Heart left ventricle (tissue), 16 donors: ENCODE measurements at regions not wholly inside any gene's neighbourhood (a gene's known extent, or its start where the extent isn't known, plus 50 kb on each side); places are given as distances from the start of the nearest gene placed in this dataset.
"Not testable (repeated sequence)": the region's sequence is repeated elsewhere in the genome, so short reads cannot be mapped to it uniquely, and the experiment has no call there.

Experiments used
- ATAC-seq, 4 donors: fragments of 200-7000 bp; cut with Tn5 transposase; one replicate each; pipeline ENCODE4 v1.9.1; 2020 to 2022; ENCODE audit warnings: moderate library complexity in 4 of 4, mild to moderate bottlenecking in 3 of 4, moderate number of reproducible peaks in 1 of 4
- DNase-seq, 5 donors: peaks; one replicate each; pipeline ENCODE4 v3.0.0-alpha.2; 2020
- H3K27ac ChIP-seq, 12 donors: fragments of 200-600 bp; sonication (generic) in 4 of 12; one replicate each; pipeline versions ENCODE4 v1.5.0 to v1.8.0; 2016 to 2022; ENCODE audit warnings: mild to moderate bottlenecking in 2 of 12
- H3K27me3 ChIP-seq, 9 donors: fragments of 200-600 bp; sonication (generic) in 2 of 9; one replicate each; pipeline versions ENCODE4 v1.5.1 to v1.8.0; 2016 to 2022; ENCODE audit warnings: mild to moderate bottlenecking in 3 of 9
- H3K36me3 ChIP-seq, 9 donors: fragments of 200-600 bp; sonication (generic) in 2 of 9; one replicate each; pipeline versions ENCODE4 v1.5.0 to v1.8.0; 2018 to 2022; ENCODE audit warnings: mild to moderate bottlenecking in 2 of 9
- H3K4me1 ChIP-seq, 12 donors: fragments of 200-600 bp; sonication (generic) in 4 of 12; one replicate each; pipeline versions ENCODE4 v1.5.0 to v1.8.0; 2016 to 2022; ENCODE audit warnings: mild to moderate bottlenecking in 3 of 12
- H3K4me3 ChIP-seq, 12 donors: fragments of 200-600 bp; sonication (generic) in 4 of 12; one replicate each; pipeline versions ENCODE4 v1.5.0 to v1.8.0; 2017 to 2022; ENCODE audit warnings: mild to moderate bottlenecking in 9 of 12, moderate library complexity in 4 of 12
- H3K9me3 ChIP-seq, 12 donors: fragments of 200-600 bp; sonication (generic) in 4 of 12; one replicate each; pipeline versions ENCODE4 v1.5.0 to v1.8.0; 2016 to 2022; ENCODE audit warnings: mild to moderate bottlenecking in 1 of 12
- POLR2A ChIP-seq, 2 donors: fragments of 450-650 bp; IDR thresholded peaks; one replicate each; pipeline ENCODE4 v1.6.1; 2017; ENCODE audit warnings: antibody characterized with exemption in 2 of 2, mild to moderate bottlenecking in 2 of 2, moderate library complexity in 2 of 2
- WGBS, 4 donors: extraction: QIAGEN DNeasy Blood & Tissue Kit in 2 of 4; methylation state at CpG; one replicate each; pipeline versions ENCODE4 v1.1.5 to v1.1.7; 2013 to 2018; 5-methylcytosine and 5-hydroxymethylcytosine counted together
- intact Hi-C, 10 donors: fragments of 100-400 bp; cut with DNase I; formaldehyde crosslinking; loops; one replicate each; pipeline versions ENCODE4 v1.11.1 to v1.14.2; 2022
- TF ChIP-seq, protein P1 (sequence below), 12 donors: fragments of 200-600 bp; sonication (generic) in 4 of 12; IDR thresholded peaks; one replicate each; pipeline versions ENCODE4 v1.5.0 to v1.8.0; 2018 to 2022; ENCODE audit warnings: antibody characterized with exemption in 12 of 12, mild to moderate bottlenecking in 5 of 12
- donor health status: ischemic (EF 13 %, LVEDD 7.1; RV severe dilation, severe dysfunction).
- donor health status: healthy with polysubstance abuse.
- donor health status: DM: no; HTN: yes; CAD: no.
- donor health status: DM: no; HTN: no; CAD: no.
- donor health status: ischemic (EF 25% LVEDD 6.9; RV normal size, moderate dysfunction).
- donor health status: ischemic (EF 25% LVEDD 5.7; RV mildly dilated, moderate dysfunction).
- donor health status: healthy.
- donor health status: DM: yes; HTN: yes; CAD: no.
- donor health status: ischemic (EF 35%, LVEDD 5.7; RV mildly dilated, moderate dysfunction).
- donor health status: nonischemic (EF 11% LVEDD 7.7; RV severe dilation, severe dysfunction).
- donor health status: DM: yes; HTN: yes; CAD: no.
- donor health status: PGD.
- donor health status: ischemic (EF 29% LVEDD 5.4; RV normal size, mild dysfunction).
- donor health status: nonischemic (EF 23%, LVEDD 6.1; RV moderate dilation, normal function).

DNA sequence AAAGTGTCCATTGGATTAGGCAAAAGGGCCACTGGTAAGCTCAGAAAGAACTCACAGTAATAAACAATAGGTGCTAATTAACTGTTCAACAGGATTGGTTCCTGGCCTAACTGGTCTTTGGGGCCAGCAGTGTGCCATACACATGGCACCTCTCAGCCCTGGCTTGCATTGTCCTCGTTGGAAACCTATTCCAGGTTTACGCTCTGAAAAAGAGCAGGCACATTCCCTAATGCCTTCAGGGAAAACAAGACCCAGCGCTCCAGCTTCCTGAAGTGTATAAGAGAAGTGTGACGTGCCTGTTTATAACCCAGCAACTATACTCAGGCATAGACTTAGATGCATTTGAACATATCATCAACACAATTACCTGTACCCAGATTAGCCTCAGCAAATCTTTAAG lies 51.9 kb upstream of the RBM47 start:
- ATAC-seq, result no peak
- Histone ChIP-seq H3K9me3 (no peaks in the 10 kb centered on the region), H3K27me3 (peaks cover 0 to 4% (median 0%) of the 10 kb centered on the region in 9 donors), H3K36me3 (no peaks in the 10 kb centered on the region), H3K27ac (no peak overlapping the region), H3K4me1 (peaks cover 0 to 15% (median 0%) of the 10 kb centered on the region in 12 donors), H3K4me3 (no peak overlapping the region)
- 46 to 56% (median 51%) methylated on average over 4 of the region's 4 CpGs for WGBS, 4 donors
- DNase-seq, result no peak
- intact Hi-C loops, result no loop called here
- TF ChIP-seq, protein P1, sequence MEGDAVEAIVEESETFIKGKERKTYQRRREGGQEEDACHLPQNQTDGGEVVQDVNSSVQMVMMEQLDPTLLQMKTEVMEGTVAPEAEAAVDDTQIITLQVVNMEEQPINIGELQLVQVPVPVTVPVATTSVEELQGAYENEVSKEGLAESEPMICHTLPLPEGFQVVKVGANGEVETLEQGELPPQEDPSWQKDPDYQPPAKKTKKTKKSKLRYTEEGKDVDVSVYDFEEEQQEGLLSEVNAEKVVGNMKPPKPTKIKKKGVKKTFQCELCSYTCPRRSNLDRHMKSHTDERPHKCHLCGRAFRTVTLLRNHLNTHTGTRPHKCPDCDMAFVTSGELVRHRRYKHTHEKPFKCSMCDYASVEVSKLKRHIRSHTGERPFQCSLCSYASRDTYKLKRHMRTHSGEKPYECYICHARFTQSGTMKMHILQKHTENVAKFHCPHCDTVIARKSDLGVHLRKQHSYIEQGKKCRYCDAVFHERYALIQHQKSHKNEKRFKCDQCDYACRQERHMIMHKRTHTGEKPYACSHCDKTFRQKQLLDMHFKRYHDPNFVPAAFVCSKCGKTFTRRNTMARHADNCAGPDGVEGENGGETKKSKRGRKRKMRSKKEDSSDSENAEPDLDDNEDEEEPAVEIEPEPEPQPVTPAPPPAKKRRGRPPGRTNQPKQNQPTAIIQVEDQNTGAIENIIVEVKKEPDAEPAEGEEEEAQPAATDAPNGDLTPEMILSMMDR (IDR thresholded peaks at IDR 0.05), result no peak
- TF ChIP-seq POLR2A (IDR thresholded peaks at IDR 0.05), result no peak

DNA sequence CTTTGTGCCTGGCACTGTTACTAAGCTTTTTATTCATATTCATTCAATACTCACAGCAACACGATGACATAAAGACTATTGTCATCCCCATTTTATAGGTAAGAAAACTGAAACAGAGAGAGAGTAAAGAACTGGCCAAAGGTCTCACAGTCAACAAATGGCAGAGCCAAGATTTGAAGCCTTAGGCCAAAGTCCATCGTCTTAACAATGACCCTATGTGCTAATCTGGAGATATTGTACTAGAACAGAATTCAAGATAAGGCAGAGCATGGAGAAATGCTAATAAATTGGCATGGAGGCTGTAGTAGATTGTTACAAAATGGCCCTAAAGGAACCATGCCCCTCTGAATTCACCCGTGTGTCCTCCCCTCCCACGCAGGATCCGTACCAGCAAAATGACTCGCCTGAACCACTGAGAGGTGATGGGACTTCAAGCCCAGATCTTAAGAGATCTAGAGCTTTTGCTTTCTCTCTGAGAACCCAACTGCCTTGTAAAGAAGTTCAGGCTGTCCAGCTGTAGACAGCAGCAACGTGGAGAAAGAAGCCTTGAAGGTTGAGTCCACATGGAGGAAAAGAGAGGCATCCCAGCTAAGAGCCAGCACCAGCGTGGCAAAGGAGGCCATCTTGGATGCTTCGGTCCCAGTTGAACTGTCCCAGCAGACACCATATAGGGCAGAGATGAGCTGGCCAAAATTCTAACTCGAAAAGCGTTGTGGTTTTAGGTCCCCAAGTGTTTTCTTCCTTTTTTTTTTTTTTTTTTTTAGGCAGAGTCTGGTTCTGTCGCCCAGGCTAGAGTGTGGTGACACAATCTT lies 52.8 kb upstream of the RBM47 start:
- H3K36me3 ChIP-seq, result no peaks in the 10 kb centered on the region
- WGBS, 4 donors, result 83 to 85% (median 84%) methylated on average over 12 of the region's 12 CpGs
- peaks cover 0 to 4% (median 0%) of the 10 kb centered on the region in 9 donors for H3K27me3 ChIP-seq
- H3K4me1 ChIP-seq, result peaks cover 0 to 15% (median 0%) of the 10 kb centered on the region in 12 donors
- ATAC-seq (no peak), DNase-seq (no peak)
- H3K27ac ChIP-seq, result no peak overlapping the region
- intact Hi-C loops, result no loop called here
- no peak for TF ChIP-seq POLR2A (IDR thresholded peaks at IDR 0.05)
- TF ChIP-seq, protein P1 (IDR thresholded peaks at IDR 0.05), result no peak
- no peaks in the 10 kb centered on the region for H3K9me3 ChIP-seq
- H3K4me3 ChIP-seq, result no peak overlapping the region

DNA sequence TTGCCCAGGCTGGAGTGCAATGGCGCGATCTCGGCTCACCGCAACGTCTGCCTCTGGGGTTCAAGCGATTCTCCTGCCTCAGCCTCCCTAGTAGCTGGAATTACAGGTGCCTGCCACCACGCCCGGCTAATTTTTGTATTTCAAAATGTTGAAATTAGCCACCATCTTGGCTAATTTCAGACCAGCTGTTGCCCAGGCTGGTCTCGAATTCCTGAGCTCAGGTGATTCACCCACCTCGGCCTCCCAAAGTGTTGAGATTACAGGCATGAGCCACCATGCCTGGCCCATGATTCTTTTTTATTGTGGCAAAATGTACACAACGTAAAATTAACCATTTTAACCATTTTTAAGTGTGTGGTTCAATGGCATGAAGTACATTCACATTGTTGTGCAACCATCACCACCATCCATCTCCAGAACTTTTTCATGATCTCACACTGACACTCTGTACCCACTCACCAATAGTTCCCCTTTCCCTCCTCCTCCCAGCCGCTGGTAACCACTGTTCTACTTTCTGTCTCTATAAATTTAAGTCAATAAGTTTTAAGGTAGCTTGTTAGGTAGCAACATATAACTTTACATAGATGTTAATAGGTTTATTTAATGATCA lies 54.0 kb upstream of the RBM47 start:
- ATAC-seq, result peak in 1 of 4 donors; percentile 51
- H3K9me3 ChIP-seq, H3K27me3 ChIP-seq, H3K36me3 ChIP-seq, intact Hi-C loops, H3K27ac ChIP-seq, H3K4me3 ChIP-seq, DNase-seq: not testable (repeated sequence)
- H3K4me1 ChIP-seq, result peaks cover 0 to 15% (median 0%) of the 10 kb centered on the region in 12 donors
- WGBS, 4 donors, result 86 to 92% (median 88%) methylated on average over 12 of the region's 12 CpGs

DNA sequence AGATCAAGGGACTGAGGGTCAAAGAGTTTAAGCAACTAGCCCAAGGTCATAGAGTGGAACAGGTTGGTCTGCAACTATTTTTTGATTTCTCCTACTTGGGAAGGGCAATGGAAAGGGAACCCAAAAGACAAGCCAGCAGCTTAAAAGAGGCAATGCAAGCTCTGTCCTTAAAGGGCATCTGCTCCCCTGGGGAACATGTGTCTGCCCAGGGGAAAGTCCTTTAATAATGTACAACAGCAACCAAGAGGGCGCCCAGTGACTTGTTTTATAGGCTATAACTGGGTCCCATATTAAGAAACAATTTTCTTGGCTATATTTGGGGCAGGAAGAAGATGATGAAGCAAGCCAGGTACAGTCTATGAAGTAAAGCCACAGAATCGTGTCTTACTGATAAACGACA lies 54.7 kb upstream of the RBM47 start:
- intact Hi-C loops, result no loop called here
- peaks cover 0 to under 1% (median 0%) of the 10 kb centered on the region in 9 donors for H3K27me3 ChIP-seq
- H3K9me3 ChIP-seq, result no peaks in the 10 kb centered on the region
- TF ChIP-seq, protein P1 (IDR thresholded peaks at IDR 0.05), result no peak
- no peak for TF ChIP-seq POLR2A (IDR thresholded peaks at IDR 0.05)
- no peaks in the 10 kb centered on the region for H3K36me3 ChIP-seq
- H3K4me3 ChIP-seq, result no peak overlapping the region
- no peak for ATAC-seq
- H3K4me1 ChIP-seq, result peaks cover 0 to 15% (median 0%) of the 10 kb centered on the region in 12 donors
- H3K27ac ChIP-seq, result no peak overlapping the region
- no peak for DNase-seq
- WGBS, 4 donors, result 85 to 92% (median 89%) methylated on average over 3 of the region's 3 CpGs
